GM23338 (cell line): ENCODE measurements at regions not wholly inside any gene's neighbourhood (a gene's known extent, or its start where the extent isn't known, plus 50 kb on each side); places are given as distances from the start of the nearest gene placed in this dataset.

Experiments
- ATAC-seq: fragments of 200-7000 bp; cut with Tn5 transposase; 3 replicates; pipeline ENCODE4 v1.9.1; 2020
- DNase-seq: peaks from one replicate; pipeline ENCODE4 v3.0.0-alpha.2; 2015; ENCODE audit warnings: low spot score
- H2AFZ ChIP-seq: fragments of 200-600 bp; sonication (generic); 2 replicates; pipeline ENCODE4 v1.8.0; 2016; ENCODE audit warnings: antibody characterized with exemption, mild to moderate bottlenecking, moderate library complexity
- H3F3A ChIP-seq: fragments of 200-600 bp; sonication (generic); replicated peaks from 2 replicates; pipeline ENCODE4 v1.8.0; 2017; ENCODE audit warnings: antibody characterized with exemption, mixed run types, low read depth
- H3K27ac ChIP-seq: fragments of 200-600 bp; sonication (generic); 2 replicates; pipeline ENCODE4 v1.6.1; 2016; ENCODE audit warnings: low read depth
- H3K27me3 ChIP-seq: fragments of 200-600 bp; sonication (generic); 2 replicates; pipeline ENCODE4 v1.8.0; 2016; ENCODE audit warnings: mild to moderate bottlenecking, mixed run types, moderate library complexity; ENCODE audit not compliant: insufficient read depth
- H3K36me3 ChIP-seq: fragments of 200-600 bp; sonication (generic); 2 replicates; pipeline ENCODE4 v1.8.0; 2016; ENCODE audit warnings: mild to moderate bottlenecking; ENCODE audit not compliant: insufficient read depth
- H3K4me1 ChIP-seq: fragments of 200-600 bp; sonication (generic); 2 replicates; pipeline ENCODE4 v1.8.0; 2016; ENCODE audit warnings: mild to moderate bottlenecking, moderate library complexity; ENCODE audit not compliant: insufficient read depth
- H3K4me2 ChIP-seq: fragments of 200-600 bp; sonication (generic); 2 replicates; pipeline ENCODE4 v1.7.1; 2017; ENCODE audit warnings: mixed run types
- H3K4me3 ChIP-seq: fragments of 200-600 bp; sonication (generic); 2 replicates; pipeline ENCODE4 v1.6.1; 2016; ENCODE audit warnings: mixed run types
- H3K79me2 ChIP-seq: fragments of 200-600 bp; sonication (generic); replicated peaks from 2 replicates; pipeline ENCODE4 v1.8.0; 2017; ENCODE audit warnings: mild to moderate bottlenecking; ENCODE audit not compliant: insufficient read depth
- H3K9me2 ChIP-seq: fragments of 200-600 bp; sonication (generic); 2 replicates; pipeline ENCODE4 v1.8.0; 2017; ENCODE audit not compliant: insufficient read depth
- H4K20me1 ChIP-seq: fragments of 200-600 bp; sonication (generic); replicated peaks from 2 replicates; pipeline ENCODE4 v1.8.0; 2017; ENCODE audit warnings: mild to moderate bottlenecking; ENCODE audit not compliant: insufficient read depth
- H3K27ac Mint-ChIP-seq: 2 replicates; pipeline ENCODE4 v1.8.0; 2020; ENCODE audit warnings: inconsistent platforms, mild to moderate bottlenecking, moderate library complexity, mixed read lengths
- H3K27me3 Mint-ChIP-seq: 3 replicates; pipeline ENCODE4 v1.8.0; 2022; ENCODE audit warnings: low read depth, mild to moderate bottlenecking, moderate library complexity, mixed read lengths, inconsistent platforms; ENCODE audit not compliant: insufficient read depth, poor library complexity
- H3K36me3 Mint-ChIP-seq: 3 replicates; pipeline ENCODE4 v1.8.0; 2021; ENCODE audit warnings: low read depth, mild to moderate bottlenecking, inconsistent platforms, moderate library complexity, mixed read lengths
- H3K4me1 Mint-ChIP-seq: 3 replicates; pipeline ENCODE4 v1.8.0; 2020; ENCODE audit warnings: mild to moderate bottlenecking, inconsistent platforms, mixed read lengths
- H3K4me3 Mint-ChIP-seq: 3 replicates; pipeline ENCODE4 v1.8.0; 2021; ENCODE audit warnings: moderate library complexity, mild to moderate bottlenecking, inconsistent platforms, mixed read lengths
- H3K9me3 Mint-ChIP-seq: 3 replicates; pipeline ENCODE4 v1.8.0; 2020; ENCODE audit warnings: moderate library complexity, mild to moderate bottlenecking, inconsistent platforms, mixed read lengths
- CREB1 ChIP-seq: fragments of 250-450 bp; sonication (Bioruptor Pico); IDR thresholded peaks from 2 replicates; pipeline ENCODE4 v1.5.0; 2020; ENCODE audit warnings: low read depth, mild to moderate bottlenecking, moderate library complexity
- CTCF ChIP-seq, 2 experiments: fragments of 200-600 bp in 1 of 2; sonication (generic) in 1 of 2; conservative IDR thresholded peaks; 2 replicates each; pipeline versions ENCODE4 v1.5.1 to v1.6.1; 2016 to 2017; ENCODE audit warnings: antibody characterized with exemption in 2 of 2, low read depth in 2 of 2, mild to moderate bottlenecking in 2 of 2, moderate library complexity in 1 of 2
- ETS1 ChIP-seq: IDR thresholded peaks from 2 replicates; pipeline ENCODE4 v1.6.1; 2016; ENCODE audit warnings: antibody characterized with exemption
- EZH2 ChIP-seq: fragments of 200-600 bp; sonication (generic); IDR thresholded peaks from one replicate; pipeline ENCODE4 v1.8.0; 2017; ENCODE audit warnings: antibody characterized with exemption, mild to moderate bottlenecking, low read depth; ENCODE audit not compliant: unreplicated experiment
- EZH2phosphoT487 ChIP-seq: fragments of 200-600 bp; sonication (generic); IDR thresholded peaks from one replicate; pipeline ENCODE4 v1.8.1; 2018; ENCODE audit warnings: antibody characterized with exemption; ENCODE audit not compliant: unreplicated experiment
- JUNB ChIP-seq: IDR thresholded peaks from one replicate; pipeline ENCODE4 v1.6.1; 2016; ENCODE audit warnings: antibody characterized with exemption; ENCODE audit not compliant: unreplicated experiment
- NANOG ChIP-seq: IDR thresholded peaks from 2 replicates; pipeline ENCODE4 v1.6.1; 2016; ENCODE audit warnings: antibody characterized with exemption, borderline replicate concordance
- POLR2AphosphoS5 ChIP-seq: IDR thresholded peaks from 2 replicates; pipeline ENCODE4 v1.6.1; 2016; ENCODE audit warnings: antibody characterized with exemption, low read depth
- REST ChIP-seq: IDR thresholded peaks from one replicate; pipeline ENCODE4 v1.6.1; 2018; ENCODE audit warnings: antibody characterized with exemption; ENCODE audit not compliant: unreplicated experiment
- STAT1 ChIP-seq: IDR thresholded peaks from one replicate; pipeline ENCODE4 v1.6.1; 2016; ENCODE audit warnings: antibody characterized with exemption; ENCODE audit not compliant: unreplicated experiment
- ZNF114 ChIP-seq: fragments of 250-450 bp; sonication (Bioruptor Pico); IDR thresholded peaks from 2 replicates; pipeline ENCODE4 v1.5.0; 2020; ENCODE audit warnings: mild to moderate bottlenecking, moderate library complexity
- ZNF331 ChIP-seq: fragments of 250-450 bp; sonication (Bioruptor Pico); IDR thresholded peaks from 2 replicates; pipeline ENCODE4 v1.5.0; 2020; ENCODE audit warnings: low read depth, mild to moderate bottlenecking, moderate library complexity
- ZNF462 ChIP-seq: fragments of 250-450 bp; sonication (Bioruptor Pico); IDR thresholded peaks from 2 replicates; pipeline ENCODE4 v1.5.0; 2020; ENCODE audit warnings: mild to moderate bottlenecking, moderate library complexity

- H3K27me3 ChIP-seq, result no peaks in the 10 kb centered on the region
- H3K79me2 ChIP-seq, result no peaks in the 10 kb centered on the region
- H3F3A ChIP-seq, result no peaks in the 10 kb centered on the region
- no peak overlapping the region for H3K4me3 ChIP-seq
- 0 out of 2 replicates have a peak overlapping the region, but pooled peaks have one; percentile 45 for H3K27ac ChIP-seq
- peak overlapping the region; percentile 35; the same call in 1 of the 2 replicates for H3K4me2 ChIP-seq
- peaks cover 33% of the 10 kb centered on the region for H3K4me1 Mint-ChIP-seq
- peak overlapping the region; percentile 83; the same call in 1 of the 2 replicates for H3K27ac Mint-ChIP-seq
- no peaks in the 10 kb centered on the region for H3K27me3 Mint-ChIP-seq
- no peak for ATAC-seq
- DNase-seq, result no peak
- peaks cover 36% of the 10 kb centered on the region for H3K9me3 Mint-ChIP-seq
- no peak for TF ChIP-seq ZNF462 (CRISPR knock-in tag)
- TF ChIP-seq POLR2AphosphoS5, result no peak
- no peak for TF ChIP-seq NANOG
- no peak for TF ChIP-seq REST
- TF ChIP-seq CREB1 (CRISPR knock-in tag), result no peak
- no peak for TF ChIP-seq ZNF331
- TF ChIP-seq JUNB, result no peak
- TF ChIP-seq EZH2, result no peak
- TF ChIP-seq CTCF (conservative IDR thresholded peaks at IDR 0.05; ENCODE audit: low read depth in 2 of 2), result no peak
- TF ChIP-seq ZNF114 (CRISPR knock-in tag), result no peak
- no peak for TF ChIP-seq ETS1
- no peak for TF ChIP-seq EZH2phosphoT487
- TF ChIP-seq STAT1, result no peak
- no peak overlapping the region for H3K4me3 Mint-ChIP-seq
- H2AFZ ChIP-seq, result peak overlapping the region; percentile 74
- no peaks in the 10 kb centered on the region; the same call in 1 of the 2 replicates for H3K36me3 ChIP-seq
- no peaks in the 10 kb centered on the region for H4K20me1 ChIP-seq
- peaks cover 34% of the 10 kb centered on the region for H3K36me3 Mint-ChIP-seq
- H3K9me2 ChIP-seq, result peaks cover 10% of the 10 kb centered on the region
- peaks cover 31% of the 10 kb centered on the region for H3K4me1 ChIP-seq
Measured at GRCh38 chr10:125513429-125514182, 169.4 kb downstream of the TEX36 start.
